Trophoblast cell (in vitro differentiated cells and primary cell): ENCODE measurements at regions not wholly inside any gene's neighbourhood (a gene's known extent, or its start where the extent isn't known, plus 50 kb on each side); places are given as distances from the start of the nearest gene placed in this dataset.
"Not testable (repeated sequence)": the region's sequence is repeated elsewhere in the genome, so short reads cannot be mapped to it uniquely, and the experiment has no call there.

Experiments
- DNase-seq, 2 donors: peaks; one replicate each; pipeline ENCODE4 v3.0.0-alpha.2; 2016
- H2AFZ ChIP-seq: 2 replicates; pipeline ENCODE4 v1.6.1; 2013; ENCODE audit warnings: low read length, moderate library complexity, mild to moderate bottlenecking; ENCODE audit not compliant: insufficient read depth, poor library complexity
- H2AK5ac ChIP-seq: 2 replicates; pipeline ENCODE4 v1.6.1; 2013; ENCODE audit warnings: mild to moderate bottlenecking, low read length
- H2BK120ac ChIP-seq: 2 replicates; pipeline ENCODE4 v1.6.1; 2013; ENCODE audit warnings: low read length, mild to moderate bottlenecking, moderate library complexity; ENCODE audit not compliant: insufficient read depth, poor library complexity
- H2BK12ac ChIP-seq: 2 replicates; pipeline ENCODE4 v1.6.1; 2013; ENCODE audit warnings: mild to moderate bottlenecking, low read length, moderate library complexity
- H2BK5ac ChIP-seq: 2 replicates; pipeline ENCODE4 v1.6.1; 2013; ENCODE audit warnings: low read length, low read depth, moderate library complexity, mild to moderate bottlenecking; ENCODE audit not compliant: poor library complexity
- H3K14ac ChIP-seq: 2 replicates; pipeline ENCODE4 v1.6.1; 2013; ENCODE audit warnings: mild to moderate bottlenecking, low read length
- H3K18ac ChIP-seq: 2 replicates; pipeline ENCODE4 v1.6.1; 2013; ENCODE audit warnings: mild to moderate bottlenecking, low read length
- H3K23ac ChIP-seq: 2 replicates; pipeline ENCODE4 v1.6.1; 2013; ENCODE audit warnings: low read length
- H3K27ac ChIP-seq: 2 replicates; pipeline ENCODE4 v1.5.1; 2013; ENCODE audit warnings: low read depth, mild to moderate bottlenecking, inconsistent platforms, low read length, moderate library complexity
- H3K27me3 ChIP-seq: 2 replicates; pipeline ENCODE4 v1.6.1; 2013; ENCODE audit warnings: inconsistent platforms, mild to moderate bottlenecking, low read length, moderate library complexity; ENCODE audit not compliant: insufficient read depth
- H3K36me3 ChIP-seq, 2 experiments: 1 replicate in 1 of 2; 2 replicates in 1 of 2; pipeline ENCODE4 v1.6.1; 2013; ENCODE audit warnings: low read length in 2 of 2, mild to moderate bottlenecking in 2 of 2, moderate library complexity in 1 of 2; ENCODE audit not compliant: insufficient read depth in 2 of 2, control insufficient read depth in 1 of 2
- H3K4ac ChIP-seq: 2 replicates; pipeline ENCODE4 v1.6.1; 2013; ENCODE audit warnings: low read depth, mild to moderate bottlenecking, low read length, moderate library complexity
- H3K4me1 ChIP-seq, 2 experiments: 1 replicate in 1 of 2; 2 replicates in 1 of 2; pipeline ENCODE4 v1.6.1; 2013; ENCODE audit warnings: low read length in 2 of 2, mild to moderate bottlenecking in 2 of 2, moderate library complexity in 1 of 2; ENCODE audit not compliant: insufficient read depth in 2 of 2, control insufficient read depth in 1 of 2
- H3K4me2 ChIP-seq: 2 replicates; pipeline ENCODE4 v1.6.1; 2013; ENCODE audit warnings: inconsistent platforms, mild to moderate bottlenecking, low read length, moderate library complexity
- H3K4me3 ChIP-seq: 2 replicates; pipeline ENCODE4 v1.5.1; 2013; ENCODE audit warnings: mild to moderate bottlenecking, low read depth, low read length, inconsistent platforms
- H3K79me1 ChIP-seq: one replicate; pipeline ENCODE4 v1.6.1; 2013; ENCODE audit warnings: low read length
- H3K79me2 ChIP-seq: 2 replicates; pipeline ENCODE4 v1.6.1; 2013; ENCODE audit warnings: low read length, mild to moderate bottlenecking; ENCODE audit not compliant: control insufficient read depth, insufficient read depth, poor library complexity
- H3K9ac ChIP-seq: 2 replicates; pipeline ENCODE4 v1.6.1; 2013; ENCODE audit warnings: mild to moderate bottlenecking, low read length
- H3K9me3 ChIP-seq: 2 replicates; pipeline ENCODE4 v1.6.1; 2013; ENCODE audit warnings: low read depth, mild to moderate bottlenecking, control low read depth, inconsistent platforms, low read length; ENCODE audit not compliant: insufficient read depth
- H4K12ac ChIP-seq: 2 replicates; pipeline ENCODE4 v1.6.1; 2013; ENCODE audit warnings: low read depth, mild to moderate bottlenecking, low read length, moderate library complexity
- H4K8ac ChIP-seq: 2 replicates; pipeline ENCODE4 v1.6.1; 2013; ENCODE audit warnings: low read depth, mild to moderate bottlenecking, low read length, moderate library complexity
- H4K91ac ChIP-seq: one replicate; pipeline ENCODE4 v1.6.1; 2013; ENCODE audit warnings: low read depth, mild to moderate bottlenecking, low read length, moderate library complexity
- WGBS: extraction: QIAGEN DNeasy Blood & Tissue Kit; methylation state at CpG from one replicate; pipeline ENCODE4 v1.1.7; 2013; ENCODE audit warnings: missing lambda C conversion rate; ENCODE audit not compliant: insufficient read length, insufficient coverage; ENCODE audit errors: extremely low coverage; 5-methylcytosine and 5-hydroxymethylcytosine counted together

- H2AK5ac ChIP-seq, H3K14ac ChIP-seq, H2BK12ac ChIP-seq, H3K18ac ChIP-seq, H3K4me1 ChIP-seq, H3K4me2 ChIP-seq, H3K4ac ChIP-seq, H2AFZ ChIP-seq, H4K12ac ChIP-seq, H4K91ac ChIP-seq, H2BK120ac ChIP-seq, H3K9me3 ChIP-seq, H4K8ac ChIP-seq, H3K4me3 ChIP-seq, H3K27me3 ChIP-seq, H3K9ac ChIP-seq, H2BK5ac ChIP-seq, H3K36me3 ChIP-seq, H3K79me1 ChIP-seq, H3K79me2 ChIP-seq, DNase-seq, H3K23ac ChIP-seq, H3K27ac ChIP-seq: not testable (repeated sequence)
- no CpG with 5 or more reads among the region's 41 CpGs for WGBS
These were observed 65.2 kb upstream of the DHX40 start for GRCh38 chr17:59500086-59500655.

GRCh38 chr17:59501690-59502089 lies 63.7 kb upstream of the DHX40 start:
- H4K12ac ChIP-seq, result no peak overlapping the region
- H2AFZ ChIP-seq, result no peak overlapping the region
- H3K4me2 ChIP-seq, result no peak overlapping the region
- no peaks in the 10 kb centered on the region for H3K79me2 ChIP-seq
- peaks cover 0 to 5% of the 10 kb centered on the region in 2 experiments for H3K4me1 ChIP-seq
- no peak overlapping the region for H2BK12ac ChIP-seq
- DNase-seq, result no peak
- no CpG with 5 or more reads among the region's 1 CpG for WGBS
- no peak overlapping the region for H2BK5ac ChIP-seq
- no peak overlapping the region for H3K4me3 ChIP-seq
- no peak overlapping the region for H3K14ac ChIP-seq
- no peaks in the 10 kb centered on the region for H3K79me1 ChIP-seq
- no peaks in the 10 kb centered on the region for H3K27me3 ChIP-seq
- H2BK120ac ChIP-seq, result no peak overlapping the region
- H3K23ac ChIP-seq, result no peak overlapping the region
- no peak overlapping the region for H4K8ac ChIP-seq
- no peaks in the 10 kb centered on the region for H3K9me3 ChIP-seq
- H3K9ac ChIP-seq, result no peak overlapping the region
- no peak overlapping the region for H3K18ac ChIP-seq
- H3K36me3 ChIP-seq, result no peaks in the 10 kb centered on the region
- no peak overlapping the region for H3K4ac ChIP-seq
- no peak overlapping the region for H2AK5ac ChIP-seq
- H3K27ac ChIP-seq, result no peak overlapping the region
- H4K91ac ChIP-seq, result no peak overlapping the region

GRCh38 chr17:59502800-59503199 lies 62.6 kb upstream of the DHX40 start:
- H3K4me2 ChIP-seq, result no peak overlapping the region
- no peak overlapping the region for H2BK120ac ChIP-seq
- H3K9me3 ChIP-seq, result no peaks in the 10 kb centered on the region
- no peak overlapping the region for H2AFZ ChIP-seq
- no peaks in the 10 kb centered on the region for H3K79me1 ChIP-seq
- no peak overlapping the region for H4K12ac ChIP-seq
- no peaks in the 10 kb centered on the region for H3K36me3 ChIP-seq
- peaks cover 0 to 5% of the 10 kb centered on the region in 2 experiments for H3K4me1 ChIP-seq
- H3K9ac ChIP-seq, result no peak overlapping the region
- no peak overlapping the region for H3K4me3 ChIP-seq
- H2AK5ac ChIP-seq, result no peak overlapping the region
- DNase-seq, result no peak
- no peak overlapping the region for H3K14ac ChIP-seq
- no peak overlapping the region for H2BK12ac ChIP-seq
- H4K8ac ChIP-seq, result no peak overlapping the region
- H3K4ac ChIP-seq, result no peak overlapping the region
- H2BK5ac ChIP-seq, result no peak overlapping the region
- no peak overlapping the region for H3K23ac ChIP-seq
- H3K27me3 ChIP-seq, result no peaks in the 10 kb centered on the region
- no peak overlapping the region for H4K91ac ChIP-seq
- H3K18ac ChIP-seq, result no peak overlapping the region
- H3K79me2 ChIP-seq, result no peaks in the 10 kb centered on the region
- H3K27ac ChIP-seq, result no peak overlapping the region

GRCh38 chr17:59503500-59503899 lies 61.9 kb upstream of the DHX40 start:
- no peak overlapping the region for H3K9ac ChIP-seq
- no peak overlapping the region for H2BK5ac ChIP-seq
- H3K79me2 ChIP-seq, result no peaks in the 10 kb centered on the region
- no peak overlapping the region for H3K4me3 ChIP-seq
- H3K27me3 ChIP-seq, result no peaks in the 10 kb centered on the region
- H3K36me3 ChIP-seq, result no peaks in the 10 kb centered on the region
- no peak overlapping the region for H2BK12ac ChIP-seq
- H3K9me3 ChIP-seq, result no peaks in the 10 kb centered on the region
- no CpG with 5 or more reads among the region's 3 CpGs for WGBS
- peaks cover 0 to 5% of the 10 kb centered on the region in 2 experiments for H3K4me1 ChIP-seq
- H3K27ac ChIP-seq, result no peak overlapping the region
- no peak overlapping the region for H4K91ac ChIP-seq
- H2AK5ac ChIP-seq, result no peak overlapping the region
- H4K12ac ChIP-seq, result no peak overlapping the region
- no peak overlapping the region for H3K4ac ChIP-seq
- H3K23ac ChIP-seq, result no peak overlapping the region
- H4K8ac ChIP-seq, result no peak overlapping the region
- no peak overlapping the region for H2BK120ac ChIP-seq
- DNase-seq, result no peak
- H2AFZ ChIP-seq, result no peak overlapping the region
- H3K14ac ChIP-seq, result no peak overlapping the region
- no peak overlapping the region for H3K18ac ChIP-seq
- H3K79me1 ChIP-seq, result no peaks in the 10 kb centered on the region
- H3K4me2 ChIP-seq, result no peak overlapping the region
